ENCODE measurements at regions not wholly inside any gene's neighbourhood (a gene's known extent, or its start where the extent isn't known, plus 50 kb on each side); places are given as distances from the start of the nearest gene placed in this dataset.
"Not testable (repeated sequence)": the region's sequence is repeated elsewhere in the genome, so short reads cannot be mapped to it uniquely, and the experiment has no call there.

DNA sequence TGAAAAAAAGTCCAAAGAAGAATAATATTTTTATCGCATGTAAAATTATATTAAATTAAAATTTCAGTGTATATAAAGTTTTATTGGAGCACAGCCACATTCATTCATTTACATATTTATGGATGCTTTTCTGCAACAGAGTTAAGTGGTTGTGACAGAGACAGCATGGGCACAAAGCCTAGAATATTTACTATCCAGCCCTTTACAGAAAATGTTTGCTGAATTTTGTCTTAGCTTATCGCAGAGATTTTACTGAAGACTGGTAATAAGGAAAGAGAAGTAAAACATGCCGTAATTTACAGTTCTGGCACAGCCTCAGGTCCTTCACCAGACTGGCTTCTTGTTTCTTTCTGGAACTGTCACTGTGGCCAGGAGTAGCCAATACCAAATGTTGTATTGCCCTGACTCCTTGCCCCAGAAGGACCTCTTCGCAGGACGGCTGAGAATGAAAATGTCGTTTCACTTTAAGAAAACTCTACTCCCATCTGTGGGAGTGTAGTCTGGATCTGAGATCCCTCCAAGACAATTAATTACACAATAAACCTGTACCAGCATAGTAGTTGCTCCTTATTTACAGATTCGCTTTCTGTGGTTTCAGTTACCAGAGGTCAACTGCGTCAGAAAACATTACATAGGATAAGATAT, 94.9 kb upstream of the GOT2 start:
- no peak for DNase-seq (ENCODE audit: low spot score)

DNA sequence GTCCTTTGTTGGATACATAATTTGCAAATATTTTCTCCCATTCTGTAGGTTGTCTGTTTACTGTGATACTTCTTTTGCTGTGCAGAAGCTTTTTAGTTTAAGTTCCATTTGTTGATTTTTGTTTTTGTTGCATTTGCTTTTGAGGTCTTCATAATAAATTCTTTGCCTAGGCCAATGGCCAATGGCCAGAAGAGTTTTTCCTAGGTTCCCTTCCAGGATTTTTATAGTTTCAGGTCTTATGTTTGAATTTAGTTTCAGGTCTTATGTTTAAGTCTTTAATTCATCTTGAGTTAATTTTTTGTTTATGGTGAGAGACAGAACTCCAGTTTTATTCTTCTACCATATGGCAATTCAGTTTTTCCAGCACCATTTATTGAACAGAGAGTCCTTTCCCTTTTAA, 90.1 kb upstream of the GOT2 start:
- no peak for DNase-seq (ENCODE audit: low spot score)

DNA sequence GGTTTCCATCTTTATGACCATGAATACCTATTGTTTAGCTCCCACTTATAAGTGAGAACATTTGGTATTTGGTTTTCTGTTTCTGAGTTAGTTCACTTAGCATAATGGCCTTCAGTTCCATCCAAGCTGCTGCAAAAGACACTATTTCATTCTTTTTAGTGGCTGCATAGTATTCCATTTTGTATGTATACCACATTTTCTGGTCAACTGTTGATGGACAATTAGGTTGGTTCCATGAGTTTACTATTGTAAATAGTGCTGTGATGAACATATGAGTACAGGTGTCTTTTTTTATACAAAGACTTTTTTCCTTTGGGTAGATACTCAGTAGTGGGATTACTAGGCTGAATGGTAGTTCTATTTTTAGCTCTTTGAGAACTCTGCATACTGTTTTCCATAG, 87.8 kb upstream of the GOT2 start:
- DNase-seq (ENCODE audit: low spot score): no peak

DNA sequence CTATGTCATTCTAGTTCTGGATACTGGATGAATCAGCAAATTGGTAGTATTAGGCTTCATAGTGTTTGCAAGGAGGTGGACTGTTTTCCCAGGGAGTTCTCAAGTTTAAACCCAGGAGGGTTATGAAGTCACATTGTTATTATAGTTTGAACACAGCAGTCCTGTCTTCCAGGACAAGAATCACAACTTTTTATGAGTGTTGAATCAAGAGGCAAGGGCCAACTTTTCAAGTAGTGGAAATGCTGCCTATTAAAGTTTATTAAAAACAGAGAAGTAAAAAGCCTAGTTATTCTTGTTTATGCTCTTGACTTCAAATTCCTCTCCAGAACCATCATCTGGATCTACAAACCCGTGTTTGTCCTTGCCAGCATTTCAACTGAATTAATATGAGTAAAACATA, 86.3 kb upstream of the GOT2 start:
- DNase-seq (ENCODE audit: low spot score): no peak

DNA sequence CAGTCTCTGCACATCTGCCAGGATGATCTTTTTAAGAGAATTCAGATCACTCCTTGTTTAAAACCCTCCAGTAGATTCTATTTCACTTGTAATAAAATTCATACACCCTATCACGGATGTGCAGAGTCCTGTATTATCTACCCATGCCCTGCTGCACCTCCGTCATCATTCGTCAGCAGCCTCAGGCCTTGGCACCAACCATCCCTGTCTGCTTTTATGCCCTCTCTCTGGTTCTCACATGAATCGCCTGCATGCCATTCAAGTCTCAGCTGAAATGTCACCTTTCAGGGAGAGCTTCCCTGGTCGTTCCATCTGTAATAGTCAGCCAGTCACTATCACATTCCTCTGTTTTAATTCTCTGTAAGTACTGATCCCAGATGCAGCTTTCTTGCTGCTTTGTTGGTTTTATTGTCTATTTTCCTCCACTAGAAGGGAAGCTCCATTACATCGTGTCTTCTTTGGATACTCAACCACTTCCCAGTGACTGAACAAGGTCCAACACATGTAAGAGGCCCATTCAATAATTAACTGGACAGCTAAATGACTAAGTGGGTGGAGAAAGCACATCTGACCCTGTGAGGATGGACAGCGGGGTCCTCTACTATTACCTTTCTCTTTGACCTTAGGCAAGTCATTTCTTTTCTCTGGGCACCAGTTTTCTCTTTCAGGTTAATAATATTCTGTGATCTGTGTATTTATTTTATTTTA, 81.2 kb upstream of the GOT2 start:
- DNase-seq (ENCODE audit: low spot score): no peak

DNA sequence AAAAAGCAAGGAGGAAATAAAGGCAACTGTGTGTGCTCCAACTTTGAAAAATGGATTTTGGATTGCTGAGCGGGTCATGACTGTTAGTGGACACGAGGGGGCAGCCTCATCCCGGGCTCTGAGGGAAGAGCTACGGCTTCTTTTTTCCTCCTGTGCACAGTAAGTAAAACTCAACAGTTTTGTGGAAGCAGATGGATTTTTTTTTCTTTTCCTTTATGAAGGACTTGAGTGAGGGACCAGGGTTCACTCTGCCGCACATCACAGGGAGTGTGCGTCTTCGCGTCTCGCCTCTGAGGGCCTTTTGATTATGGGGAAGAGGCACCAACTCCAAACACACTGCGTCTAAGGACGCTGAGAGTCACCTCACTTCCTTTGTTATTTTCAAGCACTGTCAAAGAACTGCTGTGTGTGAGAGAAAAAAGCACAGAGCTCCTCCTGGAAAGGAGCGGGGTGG, 80.3 kb upstream of the GOT2 start:
- DNase-seq (ENCODE audit: low spot score): peak; percentile 77

DNA sequence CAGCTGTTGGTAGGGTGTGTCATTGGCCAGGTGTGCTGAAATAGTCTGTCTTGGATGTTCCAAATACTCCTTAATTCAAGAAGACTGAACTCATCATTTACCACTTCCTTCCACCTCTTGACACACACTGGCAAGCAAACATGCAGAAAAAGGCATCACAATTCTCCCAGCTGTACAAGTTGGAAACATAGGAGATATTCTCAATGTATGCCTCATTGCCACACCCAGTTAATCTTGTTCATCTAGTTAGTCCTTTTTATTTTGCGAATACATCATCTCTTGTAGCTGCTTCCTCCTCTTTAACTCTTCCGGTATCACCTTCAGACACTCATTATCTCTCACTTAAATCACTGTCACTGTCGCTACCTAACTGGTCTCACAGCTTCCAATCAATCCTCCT, 75.1 kb upstream of the GOT2 start:
- DNase-seq (ENCODE audit: low spot score): no peak

DNA sequence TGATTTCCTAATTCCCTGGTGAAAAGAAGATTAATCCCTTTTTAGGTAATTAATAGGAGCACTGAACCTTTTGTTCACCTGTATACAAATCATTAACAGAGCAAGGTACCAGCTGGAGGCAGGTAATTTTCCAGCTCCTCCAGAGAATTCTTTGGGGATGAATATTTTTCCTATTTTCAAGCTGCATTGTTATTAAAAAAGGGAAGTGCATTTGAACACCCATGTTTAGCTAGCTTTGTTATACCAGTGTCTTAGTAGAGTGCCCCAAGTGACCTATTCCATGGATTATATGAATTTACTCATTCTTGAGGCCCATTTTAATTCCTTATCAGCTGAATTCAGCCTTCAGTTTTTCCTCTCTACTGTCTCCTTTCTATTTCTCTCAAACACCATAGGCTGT, 73.2 kb upstream of the GOT2 start:
- DNase-seq (ENCODE audit: low spot score): no peak

DNA sequence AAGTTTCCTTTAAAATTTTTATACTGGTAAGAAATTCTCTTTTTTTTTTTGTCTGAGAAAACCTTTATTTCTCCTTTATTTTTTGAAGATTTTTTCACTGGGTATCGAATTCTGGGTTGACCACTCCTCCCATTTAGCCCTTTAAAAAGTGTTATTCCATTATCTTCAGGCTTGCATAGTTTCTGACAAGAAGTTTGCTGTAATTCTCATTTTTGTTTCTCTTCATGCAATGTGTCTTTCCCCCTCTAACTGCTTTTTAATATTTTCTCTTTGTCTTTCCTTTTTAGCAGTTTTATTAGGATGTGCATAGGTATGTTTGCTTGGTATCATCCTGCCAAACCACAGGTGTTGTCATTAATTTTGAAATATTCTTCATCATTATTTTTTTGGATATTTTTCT, 67.7 kb upstream of the GOT2 start:
- DNase-seq (ENCODE audit: low spot score): no peak

DNA sequence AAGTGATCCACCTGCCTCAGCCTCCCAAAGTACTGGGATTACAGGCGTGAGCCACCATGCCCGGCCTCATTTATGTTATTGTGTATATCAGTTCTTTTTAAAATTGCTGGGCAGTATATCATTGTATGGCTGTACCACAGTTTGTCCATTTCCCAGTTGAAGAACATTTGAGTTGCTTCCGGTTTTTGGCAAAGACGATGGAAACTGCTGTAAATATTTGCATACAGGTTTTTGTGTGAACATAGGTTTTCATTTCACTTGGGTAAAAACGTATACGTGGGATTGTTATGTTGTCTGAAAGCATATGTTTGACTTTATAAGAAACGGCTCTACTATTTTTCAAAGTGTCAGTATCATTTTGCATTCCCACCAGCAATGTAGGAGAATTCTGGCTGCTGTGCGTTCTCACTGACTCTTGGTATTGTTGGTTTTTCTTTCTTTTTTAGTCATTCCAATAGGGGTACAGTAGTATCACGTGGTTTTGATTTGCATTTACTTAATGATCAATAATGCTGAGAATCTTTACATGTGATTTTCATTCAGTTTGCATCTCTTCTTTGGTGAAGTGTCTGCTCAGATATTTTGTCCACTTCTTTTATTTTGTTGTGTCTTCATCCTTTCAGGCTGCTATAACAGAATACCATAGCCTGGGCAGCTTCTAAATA, 63.2 kb upstream of the GOT2 start:
- DNase-seq (ENCODE audit: low spot score): no peak

DNA sequence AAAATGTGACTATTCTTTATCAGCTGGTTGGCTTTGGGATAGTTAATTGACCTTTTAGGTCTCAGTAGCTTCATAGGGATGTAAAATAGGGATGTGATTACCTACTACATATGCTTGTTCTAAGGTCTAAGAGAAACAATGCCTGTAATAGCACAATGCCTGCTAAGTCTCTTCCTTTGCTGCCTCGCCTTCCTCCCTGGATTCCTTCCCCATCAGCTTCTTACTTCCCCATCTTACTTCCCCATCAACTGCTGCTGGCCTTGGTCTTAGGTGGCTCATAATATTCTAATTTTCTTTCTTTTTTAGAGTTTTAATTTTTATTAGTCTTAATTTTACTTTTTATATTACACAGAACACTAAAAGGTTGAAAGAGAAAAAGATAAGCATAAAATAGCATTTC, 59.2 kb upstream of the GOT2 start:
- no peak for DNase-seq (ENCODE audit: low spot score)

DNA sequence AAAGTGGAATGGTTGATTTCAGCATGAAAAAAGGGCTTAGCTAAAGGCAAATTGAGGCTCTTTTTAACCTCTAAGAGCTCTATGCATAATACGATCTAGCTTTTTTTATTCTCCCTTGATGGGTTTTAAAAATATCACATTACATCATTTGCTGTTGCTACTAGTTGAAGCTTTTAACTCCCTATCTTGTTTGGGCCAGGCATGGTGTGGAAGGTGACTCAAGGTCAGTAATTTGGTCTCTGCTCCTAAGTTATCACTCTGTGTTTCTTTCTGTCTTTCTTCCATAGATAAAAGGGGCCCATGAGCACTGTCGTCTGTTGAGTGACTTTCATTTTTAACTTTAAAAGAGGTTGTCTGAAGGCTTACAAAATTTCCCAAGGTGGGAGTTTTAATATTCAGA, 58.1 kb upstream of the GOT2 start:
- no peak for DNase-seq (ENCODE audit: low spot score)

DNA sequence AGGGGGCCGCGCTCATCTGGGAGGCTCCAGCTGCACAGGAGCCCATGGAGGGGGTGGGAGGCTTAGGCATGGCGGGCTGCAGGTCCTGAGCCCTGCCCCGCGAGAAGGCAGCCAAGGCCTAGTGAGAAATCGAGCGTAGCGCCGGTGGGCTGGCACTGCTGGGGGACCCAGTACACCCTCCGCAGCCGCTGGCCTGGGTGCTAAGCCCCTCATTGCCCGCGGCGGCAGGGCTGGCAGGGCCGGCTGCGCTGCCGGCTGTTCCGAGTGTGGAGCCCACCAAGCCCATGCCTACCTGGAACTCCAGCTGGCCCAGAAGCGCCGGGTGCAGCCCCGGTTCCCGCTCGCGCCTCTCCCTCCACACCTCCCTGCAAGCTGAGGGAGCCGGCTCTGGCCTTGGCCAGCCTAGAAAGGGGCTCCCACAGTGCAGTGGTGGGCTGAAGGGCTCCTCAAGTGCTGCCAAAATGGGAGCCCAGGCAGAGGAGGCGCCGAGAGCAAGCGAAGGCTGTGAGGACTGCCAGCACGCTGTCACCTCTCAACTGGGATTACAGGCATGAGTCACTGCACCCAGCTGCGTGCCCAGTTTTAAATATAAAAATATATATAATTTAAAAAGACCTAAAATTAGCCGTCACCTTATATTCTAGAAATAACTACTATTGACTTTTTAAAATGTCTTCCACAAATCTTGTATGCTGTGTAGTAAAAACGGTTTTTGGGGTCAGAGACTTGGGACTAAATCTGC, 56.9 kb upstream of the GOT2 start:
- DNase-seq (ENCODE audit: low spot score): not testable (repeated sequence)

DNA sequence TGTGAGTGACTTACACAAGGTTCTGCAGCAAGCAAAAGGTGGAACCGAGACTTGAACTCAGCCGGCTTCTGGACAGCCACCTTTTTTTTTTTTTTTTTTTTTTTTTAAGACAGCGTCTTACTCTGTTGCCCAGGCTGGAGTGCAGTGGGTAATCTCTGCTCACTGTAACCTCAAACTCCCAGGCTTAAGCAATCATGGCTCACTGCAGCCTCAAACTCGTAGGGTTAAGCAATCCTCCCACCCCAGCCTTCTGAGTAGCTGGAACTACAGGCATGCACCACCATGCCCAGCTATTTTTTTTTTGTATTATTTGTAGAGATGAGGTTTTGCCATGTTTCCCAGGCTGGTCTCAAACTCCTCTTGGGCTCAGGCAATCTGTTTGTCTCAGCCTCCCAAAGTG, 55.2 kb upstream of the GOT2 start:
- no peak for DNase-seq (ENCODE audit: low spot score)

Measured in iPS-NIHi11 (cell line).